ENCODE measurements at regions not wholly inside any gene's neighbourhood (a gene's known extent, or its start where the extent isn't known, plus 50 kb on each side); places are given as distances from the start of the nearest gene placed in this dataset.

GRCh38 chr9:87002517-87002916 is 55.2 kb upstream of the GAS1 start:
- TF ChIP-seq, protein P1, sequence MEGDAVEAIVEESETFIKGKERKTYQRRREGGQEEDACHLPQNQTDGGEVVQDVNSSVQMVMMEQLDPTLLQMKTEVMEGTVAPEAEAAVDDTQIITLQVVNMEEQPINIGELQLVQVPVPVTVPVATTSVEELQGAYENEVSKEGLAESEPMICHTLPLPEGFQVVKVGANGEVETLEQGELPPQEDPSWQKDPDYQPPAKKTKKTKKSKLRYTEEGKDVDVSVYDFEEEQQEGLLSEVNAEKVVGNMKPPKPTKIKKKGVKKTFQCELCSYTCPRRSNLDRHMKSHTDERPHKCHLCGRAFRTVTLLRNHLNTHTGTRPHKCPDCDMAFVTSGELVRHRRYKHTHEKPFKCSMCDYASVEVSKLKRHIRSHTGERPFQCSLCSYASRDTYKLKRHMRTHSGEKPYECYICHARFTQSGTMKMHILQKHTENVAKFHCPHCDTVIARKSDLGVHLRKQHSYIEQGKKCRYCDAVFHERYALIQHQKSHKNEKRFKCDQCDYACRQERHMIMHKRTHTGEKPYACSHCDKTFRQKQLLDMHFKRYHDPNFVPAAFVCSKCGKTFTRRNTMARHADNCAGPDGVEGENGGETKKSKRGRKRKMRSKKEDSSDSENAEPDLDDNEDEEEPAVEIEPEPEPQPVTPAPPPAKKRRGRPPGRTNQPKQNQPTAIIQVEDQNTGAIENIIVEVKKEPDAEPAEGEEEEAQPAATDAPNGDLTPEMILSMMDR (IDR thresholded peaks at IDR 0.05): no peak
- no peak for TF ChIP-seq POLR2A (IDR thresholded peaks at IDR 0.05)
